Keratinocyte (primary cell): ENCODE measurements at regions not wholly inside any gene's neighbourhood (a gene's known extent, or its start where the extent isn't known, plus 50 kb on each side); places are given as distances from the start of the nearest gene placed in this dataset.

Experiments
- DNase-seq: peaks from one replicate; pipeline ENCODE4 v3.0.0-alpha.2; 2011; ENCODE audit warnings: low read depth, missing footprints, low spot score
- FAIRE-seq: peaks from 2 replicates; lab custom pipeline; 2011; peaks lifted over from hg19 to GRCh38; lab: Jason Lieb, UNC
- H2AFZ ChIP-seq: 2 replicates; pipeline ENCODE4 v1.6.0; 2012; ENCODE audit warnings: low read length, control low read depth, inconsistent platforms; ENCODE audit not compliant: control insufficient read depth
- H3K27ac ChIP-seq: 2 replicates; pipeline ENCODE4 v1.5.1; 2011; ENCODE audit warnings: low read length; ENCODE audit not compliant: control insufficient read depth, insufficient read depth
- H3K27me3 ChIP-seq: 3 replicates; pipeline ENCODE4 v1.6.0; 2011; ENCODE audit warnings: low read length; ENCODE audit not compliant: control insufficient read depth, insufficient read depth; ENCODE audit errors: extremely low read depth
- H3K36me3 ChIP-seq, 2 experiments: 2 replicates in 1 of 2; 3 replicates in 1 of 2; pipeline ENCODE4 v1.5.1; 2011; ENCODE audit warnings: low read length in 2 of 2, mild to moderate bottlenecking in 1 of 2; ENCODE audit not compliant: control insufficient read depth in 2 of 2, insufficient read depth in 2 of 2; ENCODE audit errors: extremely low read depth in 1 of 2
- H3K4me1 ChIP-seq: 3 replicates; pipeline ENCODE4 v1.5.1; 2011; ENCODE audit warnings: low read length; ENCODE audit not compliant: control insufficient read depth, insufficient read depth; ENCODE audit errors: extremely low read depth
- H3K4me2 ChIP-seq: 3 replicates; pipeline ENCODE4 v1.6.0; 2011; ENCODE audit warnings: low read depth, low read length; ENCODE audit not compliant: control insufficient read depth, insufficient read depth; ENCODE audit errors: extremely low read depth
- H3K4me3 ChIP-seq, 3 experiments: fragments of 200-600 bp in 1 of 3; sonication (generic) in 1 of 3; 2 replicates in 2 of 3; 3 replicates in 1 of 3; pipeline ENCODE4 v1.5.1; 2011 to 2016; ENCODE audit warnings: low read length in 3 of 3, mild to moderate bottlenecking in 3 of 3, control low read depth in 2 of 3, inconsistent platforms in 1 of 3, low read depth in 1 of 3, mixed read lengths in 1 of 3, mixed run types in 1 of 3, moderate library complexity in 1 of 3; ENCODE audit not compliant: control insufficient read depth in 2 of 3, insufficient read depth in 2 of 3; ENCODE audit errors: extremely low read depth in 1 of 3
- H3K79me2 ChIP-seq: 2 replicates; pipeline ENCODE4 v1.6.0; 2012; ENCODE audit warnings: low read length; ENCODE audit not compliant: control insufficient read depth, insufficient read depth
- H3K9ac ChIP-seq: 3 replicates; pipeline ENCODE4 v1.6.0; 2011; ENCODE audit warnings: low read length; ENCODE audit not compliant: control insufficient read depth, insufficient read depth; ENCODE audit errors: extremely low read depth
- H3K9me1 ChIP-seq: 3 replicates; pipeline ENCODE4 v1.6.0; 2011; ENCODE audit warnings: low read length; ENCODE audit not compliant: control insufficient read depth, insufficient read depth; ENCODE audit errors: extremely low read depth
- H3K9me3 ChIP-seq: 2 replicates; pipeline ENCODE4 v1.5.1; 2012; ENCODE audit warnings: low read depth, low read length; ENCODE audit not compliant: control insufficient read depth
- H4K20me1 ChIP-seq: 3 replicates; pipeline ENCODE4 v1.6.0; 2011; ENCODE audit warnings: low read length; ENCODE audit not compliant: control insufficient read depth, insufficient read depth; ENCODE audit errors: extremely low read depth
- EZH2 ChIP-seq: IDR thresholded peaks from one replicate; pipeline ENCODE4 v1.6.1; 2012; ENCODE audit warnings: inconsistent platforms, mild to moderate bottlenecking, low read length, moderate library complexity
- dilution Hi-C: fragments of 300-500 bp; cut with MboI; formaldehyde crosslinking; loops from one replicate; pipeline ENCODE4 v1.7.0; 2020; ENCODE audit warnings: low sequenced_read_pairs; ENCODE audit not compliant: extremely low pct_ligation_motif_present
- TF ChIP-seq, protein P1 (sequence below), 3 experiments: IDR thresholded peaks in 1 of 3; conservative IDR thresholded peaks in 1 of 3; optimal IDR thresholded peaks in 1 of 3; 2 replicates in 2 of 3; 3 replicates in 1 of 3; pipeline versions ENCODE3 to v1.5.1; 2011; ENCODE audit warnings: low read length in 3 of 3, mild to moderate bottlenecking in 3 of 3, moderate library complexity in 2 of 3, control low read depth in 1 of 3, inconsistent platforms in 1 of 3; ENCODE audit not compliant: insufficient read depth in 2 of 3; ENCODE audit errors: extremely low read depth in 1 of 3

GRCh38 chr13:59340581-59340980 is 823.1 kb downstream of the DIAPH3 start:
- Histone ChIP-seq H3K9ac (no peak overlapping the region), H3K79me2 (no peaks in the 10 kb centered on the region), H3K4me3 (no peak overlapping the region), H3K36me3 (no peaks in the 10 kb centered on the region), H3K4me2 (no peak overlapping the region), H3K4me1 (no peaks in the 10 kb centered on the region), H2AFZ (no peak overlapping the region), H3K27ac (no peak overlapping the region), H3K9me3 (no peaks in the 10 kb centered on the region), H3K27me3 (no peaks in the 10 kb centered on the region), H3K9me1 (no peaks in the 10 kb centered on the region), H4K20me1 (no peaks in the 10 kb centered on the region)
- dilution Hi-C loops, result no loop called here
- DNase-seq (no peak), FAIRE-seq (no peak)
- TF ChIP-seq, protein P1, sequence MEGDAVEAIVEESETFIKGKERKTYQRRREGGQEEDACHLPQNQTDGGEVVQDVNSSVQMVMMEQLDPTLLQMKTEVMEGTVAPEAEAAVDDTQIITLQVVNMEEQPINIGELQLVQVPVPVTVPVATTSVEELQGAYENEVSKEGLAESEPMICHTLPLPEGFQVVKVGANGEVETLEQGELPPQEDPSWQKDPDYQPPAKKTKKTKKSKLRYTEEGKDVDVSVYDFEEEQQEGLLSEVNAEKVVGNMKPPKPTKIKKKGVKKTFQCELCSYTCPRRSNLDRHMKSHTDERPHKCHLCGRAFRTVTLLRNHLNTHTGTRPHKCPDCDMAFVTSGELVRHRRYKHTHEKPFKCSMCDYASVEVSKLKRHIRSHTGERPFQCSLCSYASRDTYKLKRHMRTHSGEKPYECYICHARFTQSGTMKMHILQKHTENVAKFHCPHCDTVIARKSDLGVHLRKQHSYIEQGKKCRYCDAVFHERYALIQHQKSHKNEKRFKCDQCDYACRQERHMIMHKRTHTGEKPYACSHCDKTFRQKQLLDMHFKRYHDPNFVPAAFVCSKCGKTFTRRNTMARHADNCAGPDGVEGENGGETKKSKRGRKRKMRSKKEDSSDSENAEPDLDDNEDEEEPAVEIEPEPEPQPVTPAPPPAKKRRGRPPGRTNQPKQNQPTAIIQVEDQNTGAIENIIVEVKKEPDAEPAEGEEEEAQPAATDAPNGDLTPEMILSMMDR (optimal IDR thresholded peaks at IDR 0.05 in 1 of 3, IDR thresholded peaks at IDR 0.05 in 1 of 3, conservative IDR thresholded peaks at IDR 0.05 in 1 of 3; ENCODE audit: extremely low read depth in 1 of 3, insufficient read depth in 2 of 3, low read length in 3 of 3), result no peak
- TF ChIP-seq EZH2, result no peak

DNA sequence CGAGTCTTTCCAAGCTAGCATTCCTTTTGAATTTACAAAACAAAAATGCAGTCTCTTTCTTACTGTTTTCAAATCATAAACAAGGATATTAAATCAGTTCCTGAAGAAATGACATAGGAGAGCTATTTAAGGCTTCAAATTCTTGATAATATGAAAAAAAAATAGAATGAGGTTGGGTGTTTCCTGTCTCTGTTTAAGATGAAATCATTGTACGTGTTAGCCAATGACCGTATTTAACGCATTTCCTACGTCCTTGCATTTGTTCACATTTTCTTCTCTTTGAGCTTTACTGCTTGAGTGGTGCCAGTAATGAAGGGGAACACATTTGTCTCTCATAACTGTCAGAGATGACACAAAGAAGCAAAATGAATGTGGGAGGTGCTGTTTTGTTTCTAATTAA is 821.3 kb downstream of the DIAPH3 start:
- Histone ChIP-seq H4K20me1 (no peaks in the 10 kb centered on the region), H3K27ac (no peak overlapping the region), H3K27me3 (no peaks in the 10 kb centered on the region), H3K36me3 (no peaks in the 10 kb centered on the region), H3K79me2 (no peaks in the 10 kb centered on the region), H3K9me3 (no peaks in the 10 kb centered on the region), H3K4me3 (no peak overlapping the region), H3K9ac (no peak overlapping the region), H3K4me2 (no peak overlapping the region), H3K4me1 (no peaks in the 10 kb centered on the region), H3K9me1 (no peaks in the 10 kb centered on the region), H2AFZ (no peak overlapping the region)
- FAIRE-seq (no peak), DNase-seq (no peak)
- no peak for TF ChIP-seq EZH2
- TF ChIP-seq, protein P1 (optimal IDR thresholded peaks at IDR 0.05 in 1 of 3, IDR thresholded peaks at IDR 0.05 in 1 of 3, conservative IDR thresholded peaks at IDR 0.05 in 1 of 3; ENCODE audit: extremely low read depth in 1 of 3, insufficient read depth in 2 of 3, low read length in 3 of 3), result no peak
- dilution Hi-C loops, result no loop called here
